ENCODE measurements at regions not wholly inside any gene's neighbourhood (a gene's known extent, or its start where the extent isn't known, plus 50 kb on each side); places are given as distances from the start of the nearest gene placed in this dataset.

- TF ChIP-seq CTCF (tag by site-specific recombination; IDR thresholded peaks at IDR 0.05), result no peak
- no peak for TF ChIP-seq YY1 (tag by site-specific recombination; IDR thresholded peaks at IDR 0.05)
These were observed 687.1 kb downstream of the TAF11L14 start for GRCh38 chr5:18321262-18321942.

Measured in HEK293 (cell line).